ENCODE measurements at regions not wholly inside any gene's neighbourhood (a gene's known extent, or its start where the extent isn't known, plus 50 kb on each side); places are given as distances from the start of the nearest gene placed in this dataset.

- TF ChIP-seq REST (IDR thresholded peaks at IDR 0.05; ENCODE audit: unreplicated experiment) (no peak), ZNF331 (CRISPR knock-in tag; IDR thresholded peaks at IDR 0.05; ENCODE audit: low read depth) (no peak), POLR2AphosphoS5 (IDR thresholded peaks at IDR 0.05; ENCODE audit: low read depth) (no peak), EZH2phosphoT487 (IDR thresholded peaks at IDR 0.05; ENCODE audit: unreplicated experiment) (no peak)
- TF ChIP-seq, protein P1, sequence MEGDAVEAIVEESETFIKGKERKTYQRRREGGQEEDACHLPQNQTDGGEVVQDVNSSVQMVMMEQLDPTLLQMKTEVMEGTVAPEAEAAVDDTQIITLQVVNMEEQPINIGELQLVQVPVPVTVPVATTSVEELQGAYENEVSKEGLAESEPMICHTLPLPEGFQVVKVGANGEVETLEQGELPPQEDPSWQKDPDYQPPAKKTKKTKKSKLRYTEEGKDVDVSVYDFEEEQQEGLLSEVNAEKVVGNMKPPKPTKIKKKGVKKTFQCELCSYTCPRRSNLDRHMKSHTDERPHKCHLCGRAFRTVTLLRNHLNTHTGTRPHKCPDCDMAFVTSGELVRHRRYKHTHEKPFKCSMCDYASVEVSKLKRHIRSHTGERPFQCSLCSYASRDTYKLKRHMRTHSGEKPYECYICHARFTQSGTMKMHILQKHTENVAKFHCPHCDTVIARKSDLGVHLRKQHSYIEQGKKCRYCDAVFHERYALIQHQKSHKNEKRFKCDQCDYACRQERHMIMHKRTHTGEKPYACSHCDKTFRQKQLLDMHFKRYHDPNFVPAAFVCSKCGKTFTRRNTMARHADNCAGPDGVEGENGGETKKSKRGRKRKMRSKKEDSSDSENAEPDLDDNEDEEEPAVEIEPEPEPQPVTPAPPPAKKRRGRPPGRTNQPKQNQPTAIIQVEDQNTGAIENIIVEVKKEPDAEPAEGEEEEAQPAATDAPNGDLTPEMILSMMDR (conservative IDR thresholded peaks at IDR 0.05; ENCODE audit: low read depth in 2 of 2): no peak
These were observed 247.1 kb upstream of the P2RY1 start (continued) for GRCh38 chr3:152587861-152588260.

GRCh38 chr3:152589644-152590043 lies 245.3 kb upstream of the P2RY1 start:
- Mint-ChIP-seq H3K4me1 (peaks cover 3% of the 10 kb centered on the region; the same call in 2 of the 3 replicates), H3K27ac (no peak overlapping the region), H3K27me3 (ENCODE audit: insufficient read depth, low read depth, poor library complexity) (peaks cover 2% of the 10 kb centered on the region), H3K9me3 (no peaks in the 10 kb centered on the region; the same call in 2 of the 3 replicates), H3K4me3 (no peak overlapping the region), H3K36me3 (ENCODE audit: low read depth) (no peaks in the 10 kb centered on the region)
- no peaks in the 10 kb centered on the region for H3K36me3 ChIP-seq (ENCODE audit: insufficient read depth)
- no peak overlapping the region for H2AFZ ChIP-seq
- no peak overlapping the region for H3K27ac ChIP-seq (ENCODE audit: low read depth)
- no peak overlapping the region for H3K4me2 ChIP-seq
- no peak overlapping the region for H3K4me3 ChIP-seq
- DNase-seq (ENCODE audit: low spot score) (no peak), ATAC-seq (no peak)
- no peaks in the 10 kb centered on the region for H3K4me1 ChIP-seq (ENCODE audit: insufficient read depth)
- no peaks in the 10 kb centered on the region for H3K27me3 ChIP-seq (ENCODE audit: insufficient read depth)
- no peaks in the 10 kb centered on the region for H3F3A ChIP-seq (replicated peaks; ENCODE audit: low read depth)
- peaks cover 11% of the 10 kb centered on the region; the same call in 1 of the 2 replicates for H3K9me2 ChIP-seq (ENCODE audit: insufficient read depth)
- H3K79me2 ChIP-seq (replicated peaks; ENCODE audit: insufficient read depth): no peaks in the 10 kb centered on the region
- no peaks in the 10 kb centered on the region for H4K20me1 ChIP-seq (replicated peaks; ENCODE audit: insufficient read depth)
- TF ChIP-seq ZNF462 (CRISPR knock-in tag; IDR thresholded peaks at IDR 0.05): no peak
- TF ChIP-seq EZH2 (IDR thresholded peaks at IDR 0.05; ENCODE audit: low read depth, unreplicated experiment): no peak
- no peak for TF ChIP-seq REST (IDR thresholded peaks at IDR 0.05; ENCODE audit: unreplicated experiment)
- no peak for TF ChIP-seq POLR2AphosphoS5 (IDR thresholded peaks at IDR 0.05; ENCODE audit: low read depth)
- no peak for TF ChIP-seq ZNF331 (CRISPR knock-in tag; IDR thresholded peaks at IDR 0.05; ENCODE audit: low read depth)
